IMR-90 (cell line): ENCODE measurements at regions not wholly inside any gene's neighbourhood (a gene's known extent, or its start where the extent isn't known, plus 50 kb on each side); places are given as distances from the start of the nearest gene placed in this dataset.

Experiments
- ATAC-seq: fragments of 200-7000 bp; cut with Tn5 transposase; 2 replicates; pipeline ENCODE4 v1.9.1; 2020; ENCODE audit warnings: low read depth, mild to moderate bottlenecking, moderate library complexity
- BruUV-seq: library from RNA; stranded (reverse); fragments of 400-500 nt; replicated peaks from 2 replicates; lab custom pipeline; 2021; lab: Mats Ljungman, UMichigan
- CTCF ChIA-PET: fragments of 300-600 bp; formaldehyde crosslinking; extraction: SDS; loops from one replicate; lab custom pipeline; 2021; ENCODE audit warnings: antibody characterized with exemption; lab: Yijun Ruan, JAX
- POLR2A ChIA-PET: fragments of 300-600 bp; sonication (Branson Sonifier 250); formaldehyde crosslinking; loops from one replicate; lab custom pipeline; 2022; ENCODE audit warnings: antibody characterized with exemption; ENCODE audit not compliant: unreplicated experiment; lab: Charles Lee
- DNase-seq: peaks from one replicate; pipeline ENCODE4 v3.0.0; 2013
- H2AFZ ChIP-seq: replicated peaks from 2 replicates; pipeline ENCODE3; 2013; ENCODE audit warnings: low read length, mild to moderate bottlenecking; ENCODE audit not compliant: poor library complexity
- H2AK5ac ChIP-seq: 2 replicates; pipeline ENCODE4 v1.6.1; 2013; ENCODE audit warnings: low read depth, low read length, inconsistent platforms
- H2AK9ac ChIP-seq: replicated peaks from 2 replicates; pipeline ENCODE3; 2013; ENCODE audit warnings: mild to moderate bottlenecking, low read depth, low read length, moderate library complexity; ENCODE audit not compliant: poor library complexity
- H2BK120ac ChIP-seq: 2 replicates; pipeline ENCODE4 v1.6.1; 2013; ENCODE audit warnings: low read depth, low read length, inconsistent platforms
- H2BK15ac ChIP-seq: 3 replicates; pipeline ENCODE4 v1.6.1; 2013; ENCODE audit warnings: low read depth, low read length, inconsistent platforms
- H2BK20ac ChIP-seq: 2 replicates; pipeline ENCODE4 v1.6.1; 2013; ENCODE audit warnings: low read depth, mild to moderate bottlenecking, inconsistent platforms, low read length, moderate library complexity
- H2BK5ac ChIP-seq: 2 replicates; pipeline ENCODE4 v1.6.1; 2013; ENCODE audit warnings: mild to moderate bottlenecking, low read depth, low read length, inconsistent platforms; ENCODE audit not compliant: poor library complexity, severe bottlenecking
- H3K14ac ChIP-seq: replicated peaks from 2 replicates; pipeline ENCODE4 v1.6.1; 2013; ENCODE audit warnings: low read depth, low read length, inconsistent platforms
- H3K18ac ChIP-seq: 2 replicates; pipeline ENCODE4 v1.6.1; 2013; ENCODE audit warnings: low read depth, low read length, control low read depth
- H3K23ac ChIP-seq: 2 replicates; pipeline ENCODE4 v1.6.1; 2013; ENCODE audit warnings: low read depth, low read length, inconsistent platforms
- H3K27ac ChIP-seq: 2 replicates; pipeline ENCODE4 v1.5.1; 2013; ENCODE audit warnings: mild to moderate bottlenecking, control low read depth, low read length; ENCODE audit not compliant: insufficient read depth
- H3K27me3 ChIP-seq: 2 replicates; pipeline ENCODE4 v1.6.1; 2013; ENCODE audit warnings: low read length; ENCODE audit not compliant: control insufficient read depth, insufficient read depth
- H3K36me3 ChIP-seq: 2 replicates; pipeline ENCODE4 v1.6.1; 2013; ENCODE audit warnings: low read length, mixed read lengths; ENCODE audit not compliant: control insufficient read depth, insufficient read depth
- H3K4ac ChIP-seq: 2 replicates; pipeline ENCODE4 v1.6.1; 2013; ENCODE audit warnings: low read depth, low read length, inconsistent platforms
- H3K4me1 ChIP-seq: 2 replicates; pipeline ENCODE4 v1.6.1; 2013; ENCODE audit warnings: low read length, mixed read lengths; ENCODE audit not compliant: control insufficient read depth, insufficient read depth
- H3K4me2 ChIP-seq: 2 replicates; pipeline ENCODE4 v1.6.1; 2013; ENCODE audit warnings: low read depth, mild to moderate bottlenecking, control low read depth, low read length, moderate library complexity
- H3K4me3 ChIP-seq: 2 replicates; pipeline ENCODE4 v1.5.1; 2013; ENCODE audit warnings: low read depth, mild to moderate bottlenecking, control low read depth, low read length, moderate library complexity; ENCODE audit not compliant: insufficient read depth
- H3K56ac ChIP-seq: 2 replicates; pipeline ENCODE4 v1.6.1; 2013; ENCODE audit warnings: low read length, inconsistent platforms; ENCODE audit not compliant: insufficient read depth; ENCODE audit errors: extremely low read depth
- H3K79me1 ChIP-seq, 2 experiments: 2 replicates each; pipeline ENCODE4 v1.6.1; 2013; ENCODE audit warnings: low read length in 2 of 2, inconsistent platforms in 1 of 2, low read depth in 1 of 2
- H3K9ac ChIP-seq: 2 replicates; pipeline ENCODE4 v1.6.1; 2013; ENCODE audit warnings: low read depth, low read length, control low read depth
- H3K9me1 ChIP-seq: 2 replicates; pipeline ENCODE4 v1.6.1; 2013; ENCODE audit warnings: low read length, inconsistent platforms; ENCODE audit not compliant: insufficient read depth
- H3K9me3 ChIP-seq: 2 replicates; pipeline ENCODE4 v1.6.1; 2013; ENCODE audit warnings: low read length; ENCODE audit not compliant: control insufficient read depth, insufficient read depth
- H4K20me1 ChIP-seq: 2 replicates; pipeline ENCODE4 v1.6.1; 2013; ENCODE audit warnings: low read length, inconsistent platforms; ENCODE audit not compliant: insufficient read depth
- H4K5ac ChIP-seq: 2 replicates; pipeline ENCODE4 v1.6.1; 2013; ENCODE audit warnings: mild to moderate bottlenecking, low read depth, low read length, control low read depth
- H4K8ac ChIP-seq, 2 experiments: 2 replicates each; pipeline ENCODE4 v1.6.1; 2013; ENCODE audit warnings: low read depth in 2 of 2, low read length in 2 of 2, control low read depth in 1 of 2, inconsistent platforms in 1 of 2
- H4K91ac ChIP-seq: 2 replicates; pipeline ENCODE4 v1.6.1; 2013; ENCODE audit warnings: low read depth, low read length, inconsistent platforms; ENCODE audit not compliant: insufficient read depth
- CEBPB ChIP-seq: IDR thresholded peaks from 2 replicates; pipeline ENCODE4 v1.6.1; 2012; ENCODE audit warnings: low read depth, low read length, improper control_type of control experiment
- WGBS, 2 experiments: methylation state at CpG; one replicate each; pipeline versions ENCODE4 v1.1.5 to v1.1.7; 2013; ENCODE audit warnings: missing lambda C conversion rate in 2 of 2; ENCODE audit not compliant: insufficient read length in 1 of 2; ENCODE audit errors: extremely low coverage in 2 of 2; 5-methylcytosine and 5-hydroxymethylcytosine counted together
- dilution Hi-C: fragments of 300-500 bp; cut with HindIII; formaldehyde crosslinking; loops from one replicate; pipeline ENCODE4 v1.14.3; 2018; ENCODE audit warnings: low sequenced_read_pairs; ENCODE audit not compliant: unreplicated experiment
- in situ Hi-C: fragments of 300-500 bp; cut with MboI; formaldehyde crosslinking; loops from 3 replicates; pipeline ENCODE4 v1.14.3; 2019; ENCODE audit warnings: low sequenced_read_pairs, inconsistent platforms, mixed read lengths
- intact Hi-C: fragments of 100-400 bp; cut with micrococcal nuclease; formaldehyde crosslinking; loops from 2 replicates; pipeline ENCODE4 v1.10.0; 2022

- ChIA-PET CTCF (no interaction called here), POLR2A (no interaction called here)
- no peak overlapping the region for H3K23ac ChIP-seq
- no peak overlapping the region for H2AFZ ChIP-seq
- in situ Hi-C loops = no loop called here
- no peak overlapping the region for H3K56ac ChIP-seq
- H3K4me2 ChIP-seq = no peak overlapping the region
- WGBS, 2 experiments = no CpG with 5 or more reads among the region's 4 CpGs
- no peaks in the 10 kb centered on the region for H3K36me3 ChIP-seq
- H2BK15ac ChIP-seq = no peak overlapping the region
- H3K18ac ChIP-seq = no peak overlapping the region
- intact Hi-C loops = no loop called here
- H4K8ac ChIP-seq = no peak overlapping the region
- peaks cover 4% of the 10 kb centered on the region for H3K9me3 ChIP-seq
- DNase-seq (no peak), ATAC-seq (no peak)
- no peak overlapping the region for H2BK20ac ChIP-seq
- H3K4me1 ChIP-seq = no peaks in the 10 kb centered on the region
- H3K9ac ChIP-seq = no peak overlapping the region
- H3K14ac ChIP-seq = no peak overlapping the region
- H4K5ac ChIP-seq = no peak overlapping the region
- H3K4me3 ChIP-seq = no peak overlapping the region
- H2AK5ac ChIP-seq = no peak overlapping the region
- H3K4ac ChIP-seq = no peak overlapping the region
- no peaks in the 10 kb centered on the region for H3K79me1 ChIP-seq
- H3K9me1 ChIP-seq = no peaks in the 10 kb centered on the region
- no peaks in the 10 kb centered on the region for H3K27me3 ChIP-seq
- H2AK9ac ChIP-seq = no peak overlapping the region
- H3K27ac ChIP-seq = no peak overlapping the region
- dilution Hi-C loops = no loop called here
- no TSS peak for BruUV-seq
- no peak overlapping the region for H2BK5ac ChIP-seq
- no peak overlapping the region for H2BK120ac ChIP-seq
- no peak for TF ChIP-seq CEBPB
- H4K20me1 ChIP-seq = no peaks in the 10 kb centered on the region
- H4K91ac ChIP-seq = no peak overlapping the region
These were observed 1666.2 kb upstream of the SLC39A10 start for GRCh38 chr2:193990868-193991267.
